ENCODE measurements at regions not wholly inside any gene's neighbourhood (a gene's known extent, or its start where the extent isn't known, plus 50 kb on each side); places are given as distances from the start of the nearest gene placed in this dataset.
"Not testable (repeated sequence)": the region's sequence is repeated elsewhere in the genome, so short reads cannot be mapped to it uniquely, and the experiment has no call there.

DNA sequence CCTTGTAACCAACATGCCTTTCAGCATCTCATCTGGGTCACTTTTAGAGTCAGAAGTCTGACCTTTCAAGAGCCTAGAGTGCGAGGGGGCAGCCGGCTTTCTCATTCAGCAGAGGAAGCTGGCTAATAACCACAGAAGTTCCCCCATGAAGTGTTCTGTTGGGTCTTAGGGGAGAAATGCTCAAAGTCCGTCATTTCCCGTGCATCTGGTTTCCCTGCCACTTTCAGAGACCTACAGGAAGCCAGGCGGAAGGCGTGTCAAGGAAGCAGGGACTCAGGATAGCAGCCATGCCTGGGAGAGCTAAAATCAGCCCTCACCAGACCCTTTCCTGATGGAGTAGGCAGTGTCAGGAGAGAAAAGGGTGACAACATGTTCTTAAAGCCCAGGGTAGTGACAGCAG is 301.8 kb upstream of the ID2 start:
- no peak for DNase-seq (ENCODE audit: low read depth in 2 of 2)

DNA sequence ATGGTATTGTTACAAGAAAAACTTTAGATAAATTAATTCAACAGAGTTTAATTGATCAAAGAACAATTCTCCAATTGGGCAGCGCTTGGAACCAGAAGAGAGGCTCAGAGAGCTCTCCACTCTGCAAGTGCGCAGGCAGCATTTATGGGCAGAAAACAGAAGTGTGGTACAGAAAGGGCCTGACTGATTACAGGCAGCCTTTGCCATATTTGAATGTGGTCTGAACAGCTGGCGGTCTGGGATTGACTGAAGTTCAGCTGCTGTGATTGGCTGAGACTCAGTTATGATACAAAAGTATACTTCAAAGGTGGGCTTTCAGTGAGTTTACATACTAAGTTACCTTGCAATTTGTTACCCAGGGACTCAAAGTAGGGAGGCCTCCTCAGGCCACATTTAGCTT is 301.3 kb upstream of the ID2 start:
- no peak for DNase-seq (ENCODE audit: low read depth in 2 of 2)

DNA sequence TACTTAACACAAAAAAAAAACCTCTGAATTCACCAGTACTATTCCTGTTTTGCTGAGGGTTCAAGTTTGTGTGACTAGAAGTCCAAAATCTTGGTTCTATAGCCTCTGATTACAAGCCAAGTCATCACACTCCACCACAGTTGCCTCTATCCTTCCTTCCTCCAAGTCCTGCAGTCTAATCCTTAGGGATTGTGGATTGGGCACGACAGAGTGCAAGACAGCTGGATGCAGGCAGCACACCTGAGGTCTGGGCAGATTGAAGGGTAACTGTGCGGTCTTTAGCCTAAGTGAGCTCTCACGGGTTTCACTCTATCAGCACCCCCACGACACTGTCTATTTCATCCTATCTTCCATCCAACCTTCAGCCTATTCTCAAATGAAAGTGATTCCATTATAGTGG is 299.4 kb upstream of the ID2 start:
- no peak for DNase-seq (ENCODE audit: low read depth in 2 of 2)

DNA sequence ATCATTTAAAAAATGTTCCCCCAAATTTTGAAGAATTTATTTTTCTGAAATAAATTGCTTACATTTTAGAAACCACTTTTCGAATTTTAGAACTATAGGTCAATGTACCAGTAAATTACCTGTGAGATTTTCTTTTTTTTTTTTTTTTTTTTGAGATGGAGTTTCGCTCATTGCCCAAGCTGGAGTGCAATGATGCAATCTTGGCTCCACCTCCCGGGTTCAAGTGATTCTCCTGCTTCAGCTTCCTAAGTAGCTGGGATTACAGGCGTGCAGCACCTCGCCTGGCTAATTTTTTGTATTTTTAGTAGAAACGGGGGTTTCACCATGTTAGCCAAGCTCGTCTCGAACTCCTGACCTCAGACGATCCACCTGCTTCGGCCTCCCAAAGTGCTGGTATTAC is 295.1 kb upstream of the ID2 start:
- not testable (repeated sequence) for DNase-seq (ENCODE audit: low read depth in 2 of 2)

DNA sequence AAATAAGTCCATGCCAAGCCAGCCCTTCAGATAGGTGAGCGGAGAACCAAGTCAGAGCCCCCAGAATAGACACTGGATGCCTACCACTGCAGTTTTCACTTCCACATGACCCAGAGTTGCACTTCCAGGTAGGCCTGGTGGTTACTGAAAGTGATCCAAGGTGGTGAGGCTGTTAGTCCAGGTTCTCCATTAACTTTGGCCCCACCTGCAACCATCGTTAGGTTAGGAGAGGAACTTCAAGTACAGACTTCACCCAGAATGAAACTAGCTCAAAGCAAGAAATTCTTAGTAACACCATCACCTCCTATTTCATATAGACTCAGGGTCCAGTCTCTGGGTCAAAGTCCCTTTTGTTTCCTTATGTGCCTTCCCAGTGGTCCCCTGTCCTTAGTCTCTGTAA is 293.1 kb upstream of the ID2 start:
- no peak for DNase-seq (ENCODE audit: low read depth in 2 of 2)

DNA sequence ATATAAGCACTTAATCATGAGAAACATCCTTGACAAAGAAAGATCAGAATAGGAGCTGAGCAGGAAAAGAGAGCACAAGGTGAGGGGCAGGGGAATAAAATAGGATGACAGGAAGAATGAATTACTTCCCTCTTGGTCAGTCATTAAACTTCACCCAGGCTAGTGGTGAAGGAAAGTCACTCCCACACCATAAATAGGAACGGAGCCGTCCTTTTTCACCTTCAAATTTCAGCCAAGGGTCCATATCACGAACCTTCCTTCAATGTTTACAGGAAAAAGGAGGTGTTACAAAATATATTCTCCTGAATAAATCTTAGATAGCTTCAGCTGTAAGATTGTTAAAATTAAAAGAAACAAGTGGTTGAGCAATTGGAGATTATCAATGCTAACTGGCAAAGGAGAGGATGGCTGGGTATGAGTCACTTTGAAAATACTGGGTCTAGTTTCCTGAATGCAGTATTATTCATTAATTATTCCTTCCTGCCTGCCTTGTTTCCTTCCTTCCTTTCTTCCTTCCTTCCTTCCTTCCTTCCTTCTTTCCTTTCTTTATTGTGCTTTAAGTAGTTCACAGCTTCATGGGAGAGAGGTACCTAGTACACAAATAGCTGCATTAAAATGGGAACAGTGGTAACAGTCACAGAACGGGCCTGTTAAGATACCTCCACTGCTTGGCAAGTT is 292.3 kb upstream of the ID2 start:
- DNase-seq (ENCODE audit: low read depth in 2 of 2), result no peak

DNA sequence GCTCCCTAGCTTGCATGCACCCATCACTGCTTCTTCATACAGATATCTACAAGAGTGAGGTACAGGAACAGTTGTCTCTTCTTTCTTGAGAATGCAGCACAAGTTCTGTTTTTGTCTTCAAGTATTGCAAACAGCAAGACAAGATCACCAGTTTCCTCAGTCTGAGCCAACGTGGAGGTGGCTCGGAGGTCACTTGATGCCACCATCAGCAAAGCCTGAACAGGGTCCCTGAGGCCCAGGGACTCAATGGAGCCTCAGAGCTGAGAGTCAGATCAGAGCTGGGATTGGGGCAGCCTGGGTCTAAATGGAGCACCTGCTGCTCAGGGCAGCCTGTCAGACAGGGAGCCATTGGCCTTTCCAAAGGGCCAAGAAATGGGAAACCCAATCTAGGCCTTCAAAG is 290.7 kb upstream of the ID2 start:
- no peak for DNase-seq (ENCODE audit: low read depth in 2 of 2)

DNA sequence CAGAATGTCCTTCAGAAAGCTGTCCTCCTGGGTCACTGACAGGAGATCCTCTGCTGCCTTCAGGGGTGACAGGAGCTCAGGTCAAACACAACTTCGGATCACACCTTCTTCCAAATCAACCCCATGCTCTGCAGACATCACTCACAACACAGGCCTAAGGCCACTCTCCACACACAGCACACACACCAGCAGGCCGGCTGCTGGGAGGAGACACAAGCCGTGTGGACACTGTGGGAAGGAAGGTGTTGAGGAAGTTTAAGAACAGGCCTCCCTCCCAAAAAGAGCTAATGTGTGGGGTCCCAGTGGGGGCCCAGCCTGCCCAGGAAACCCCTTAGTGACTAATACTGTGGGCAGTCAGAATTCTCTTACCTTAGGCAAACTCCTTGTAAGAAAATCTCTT is 290.3 kb upstream of the ID2 start:
- DNase-seq (ENCODE audit: low read depth in 2 of 2), result no peak

DNA sequence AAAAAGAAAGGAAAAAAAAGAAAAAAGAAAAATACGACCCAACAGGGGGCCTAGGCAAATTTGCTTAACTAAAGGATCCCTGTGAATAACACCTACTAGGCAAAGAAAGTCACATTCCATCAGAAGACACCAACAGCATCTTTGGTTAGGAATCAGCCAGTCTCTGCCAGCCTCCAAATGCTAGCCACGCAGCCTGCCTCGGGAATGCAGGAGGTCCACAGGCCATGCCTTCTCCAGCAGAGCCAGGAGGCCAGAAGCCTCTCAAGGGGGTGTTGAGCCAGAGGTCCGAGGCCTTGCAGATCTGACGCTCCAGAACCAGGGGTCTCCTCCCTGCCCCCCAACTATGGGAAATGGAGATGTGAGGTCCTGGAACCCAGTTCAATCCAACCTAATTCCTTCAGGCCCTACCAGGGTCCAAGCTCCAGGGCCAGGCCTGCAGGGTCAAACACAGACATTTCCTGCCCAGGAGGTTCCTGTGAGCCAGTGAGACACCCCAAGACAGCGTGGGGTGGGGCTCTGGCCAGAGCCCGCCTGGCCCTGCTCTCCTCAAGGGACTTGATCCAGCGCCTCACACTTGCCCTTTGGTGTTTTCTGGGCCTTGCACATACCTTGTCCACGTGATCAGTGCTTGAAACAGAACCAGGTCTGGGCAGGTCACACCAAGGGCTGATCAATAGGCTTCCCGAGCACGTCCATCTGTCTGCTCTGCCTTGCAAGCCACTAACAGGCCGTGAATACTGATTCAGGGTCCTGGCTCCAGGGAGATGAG is 289.6 kb upstream of the ID2 start:
- no peak for DNase-seq (ENCODE audit: low read depth in 2 of 2)

DNA sequence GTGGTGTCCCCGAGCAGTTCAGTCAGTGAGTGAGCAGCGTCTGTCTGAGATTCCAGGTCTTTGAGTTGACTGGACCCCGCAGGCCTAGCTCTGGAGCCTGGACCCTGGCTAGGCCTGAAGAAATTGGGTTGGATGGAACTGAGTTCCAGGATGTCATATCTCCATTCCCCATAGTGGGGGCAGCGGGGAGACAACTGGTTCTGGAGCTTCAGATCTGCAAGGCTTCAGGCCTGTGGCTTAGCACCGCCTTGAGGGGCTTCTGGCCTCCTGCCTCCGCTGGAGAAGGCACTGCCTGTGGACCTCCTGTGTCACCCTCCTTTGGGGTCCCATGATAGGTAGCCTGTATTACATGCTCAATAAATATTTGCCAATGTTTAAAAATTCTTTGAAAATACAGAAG is 288.4 kb upstream of the ID2 start:
- no peak for DNase-seq (ENCODE audit: low read depth in 2 of 2)

DNA sequence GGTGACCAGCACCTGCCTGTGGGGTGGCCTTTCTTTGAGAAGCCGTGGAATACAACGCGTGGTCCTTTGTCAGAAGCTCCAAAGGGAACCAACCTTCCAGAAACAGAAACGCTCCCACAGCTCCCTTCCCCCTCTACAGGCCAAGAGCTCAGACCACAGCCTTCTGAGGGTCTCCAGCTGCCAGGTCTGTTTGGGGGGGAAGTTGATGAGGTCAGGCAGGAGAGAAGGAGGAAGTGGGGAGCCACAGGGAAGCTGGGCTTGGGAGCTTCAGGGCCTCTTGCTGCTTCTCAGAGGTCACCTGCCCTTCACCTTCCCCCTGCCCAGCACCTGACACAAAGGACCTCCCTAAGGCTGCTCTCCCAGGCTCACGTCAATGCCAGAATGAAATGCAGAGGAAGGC is 287.7 kb upstream of the ID2 start:
- DNase-seq (ENCODE audit: low read depth in 2 of 2), result no peak

DNA sequence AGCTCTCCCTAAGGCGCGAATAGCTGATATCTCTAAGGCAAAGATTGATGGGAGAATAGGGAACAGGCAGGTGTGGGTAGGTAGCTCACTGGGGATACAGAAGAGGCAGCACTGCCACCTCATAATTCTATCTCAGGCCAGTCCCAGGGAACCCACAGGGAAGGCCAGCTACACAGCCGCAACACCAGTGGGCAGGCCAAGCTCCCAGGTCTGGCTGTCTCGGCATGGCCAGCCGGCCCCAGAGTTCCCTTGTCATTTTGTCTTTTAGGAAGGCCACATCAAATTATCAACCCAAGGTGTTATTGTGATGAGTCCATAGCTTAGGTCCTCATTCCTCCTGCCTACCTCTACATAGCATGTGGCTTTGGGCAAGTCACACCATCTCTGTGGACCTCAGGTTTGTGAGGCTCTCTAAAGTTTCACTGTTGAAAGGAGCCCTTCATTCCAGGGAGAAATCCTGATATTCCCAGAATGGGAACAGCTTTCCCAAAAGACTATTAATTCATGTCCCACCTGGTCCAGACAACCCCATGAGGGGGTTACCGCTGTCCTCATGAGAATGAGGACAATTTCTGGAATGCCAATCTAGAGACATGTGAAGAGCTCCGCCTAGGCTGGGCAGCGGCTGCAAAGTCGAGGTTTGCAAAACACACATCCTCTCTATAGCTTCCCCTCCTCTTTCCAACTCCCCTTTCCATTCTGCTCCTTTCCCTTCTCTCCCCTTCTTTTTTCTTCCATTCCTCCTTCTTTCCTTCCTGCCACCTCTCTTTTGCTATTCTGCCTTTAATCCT is 287.1 kb upstream of the ID2 start:
- no peak for DNase-seq (ENCODE audit: low read depth in 2 of 2)

DNA sequence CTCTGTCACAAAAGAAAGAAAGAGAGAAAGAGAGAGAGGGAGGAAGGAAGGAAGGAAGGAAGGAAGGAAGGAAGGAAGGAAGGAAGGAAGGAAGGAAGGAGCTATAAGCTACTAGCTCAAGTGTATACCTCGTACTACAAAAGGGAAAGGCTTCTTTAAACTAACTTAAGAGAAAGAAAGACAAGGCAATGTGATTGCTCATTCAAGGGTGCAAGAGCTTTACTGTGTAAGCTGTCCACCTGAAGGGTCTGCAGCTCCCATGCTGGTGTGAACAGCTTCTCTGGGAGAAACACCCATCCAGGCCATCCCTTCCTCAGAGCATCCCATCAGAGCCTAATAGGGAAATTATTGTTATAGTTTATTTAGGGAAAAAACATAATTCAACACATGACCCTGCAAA is 286.1 kb upstream of the ID2 start:
- DNase-seq (ENCODE audit: low read depth in 2 of 2), result no peak

DNA sequence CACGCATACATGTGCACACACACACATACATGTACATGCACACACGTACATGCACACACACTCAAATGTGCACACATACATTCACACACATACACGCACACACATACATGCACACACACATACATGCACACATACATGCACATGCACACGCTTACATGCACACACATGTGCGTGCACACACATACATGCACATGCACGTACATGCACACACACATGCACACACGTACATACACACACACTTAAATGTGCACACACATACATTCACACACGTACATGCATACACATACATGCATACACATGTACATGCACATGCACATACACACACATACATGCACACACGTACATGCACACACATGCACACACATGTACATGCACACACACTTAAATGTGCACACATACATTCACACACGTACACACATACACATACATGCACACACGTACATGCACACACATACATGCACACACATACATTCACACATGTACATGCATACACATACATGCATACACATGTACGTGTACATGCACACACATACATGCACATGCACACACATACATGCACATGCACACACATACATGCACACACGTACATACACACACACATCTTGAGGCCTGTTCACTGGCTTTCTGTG is 283.7 kb upstream of the ID2 start:
- no peak for DNase-seq (ENCODE audit: low read depth in 2 of 2)

DNA sequence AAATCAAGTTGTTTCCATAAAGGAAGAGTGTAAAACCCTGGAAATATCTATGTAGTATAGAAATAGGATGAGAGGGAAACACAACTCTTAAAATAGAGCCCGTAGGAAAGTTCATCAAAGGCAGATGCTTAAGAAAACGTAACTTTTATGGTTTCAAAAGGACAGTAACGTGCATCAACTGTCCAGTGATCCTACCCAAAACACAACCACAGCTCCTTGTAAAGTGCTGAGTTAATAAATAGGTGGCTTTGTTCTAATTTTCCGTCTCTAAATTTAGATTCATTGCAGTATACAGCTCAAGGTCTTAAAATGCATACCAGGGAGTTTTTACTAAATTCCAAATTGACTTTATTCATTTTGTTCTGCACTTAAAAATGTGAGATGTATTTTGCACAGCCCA is 282.1 kb upstream of the ID2 start:
- no peak for DNase-seq (ENCODE audit: low read depth in 2 of 2)

DNA sequence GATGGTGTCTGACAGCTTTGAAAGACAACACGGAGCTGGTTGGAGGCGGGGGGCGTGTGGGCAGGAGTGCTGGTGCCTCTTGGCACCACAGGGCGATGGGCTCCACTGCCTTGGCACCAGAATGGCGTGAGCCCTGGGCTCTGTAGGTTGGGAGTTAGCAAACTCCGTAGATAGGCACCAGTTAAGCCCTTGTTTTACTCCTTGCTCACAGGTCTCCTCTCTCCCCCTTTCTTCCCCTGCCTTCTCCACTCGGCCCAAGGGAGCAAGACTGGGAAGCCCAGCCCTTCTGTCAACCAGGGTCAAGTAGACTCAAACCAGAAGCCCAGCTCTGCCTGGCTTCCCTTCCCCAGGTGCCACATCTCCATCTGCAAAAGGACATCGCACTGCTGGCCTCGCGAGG is 281.7 kb upstream of the ID2 start:
- no peak for DNase-seq (ENCODE audit: low read depth in 2 of 2)

DNA sequence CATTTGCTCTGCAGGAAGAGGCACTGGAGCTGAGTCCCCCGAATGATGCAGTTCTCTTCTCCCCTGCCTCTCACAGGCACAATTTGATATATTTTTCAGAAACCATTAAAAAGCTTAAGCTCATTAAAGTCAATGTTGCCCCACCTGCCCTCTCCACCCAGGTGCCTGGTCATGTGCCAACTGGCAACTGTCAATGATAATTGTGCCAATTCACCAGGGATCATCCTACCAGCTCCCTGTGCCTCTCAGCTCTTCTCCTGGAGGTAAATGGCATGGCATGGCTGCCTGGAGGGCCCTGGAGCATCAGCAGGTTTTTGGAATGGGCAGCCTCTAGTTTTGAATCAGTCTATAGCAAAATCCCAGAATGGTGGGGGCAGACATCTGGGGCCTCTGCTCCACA is 279.6 kb upstream of the ID2 start:
- no peak for DNase-seq (ENCODE audit: low read depth in 2 of 2)

DNA sequence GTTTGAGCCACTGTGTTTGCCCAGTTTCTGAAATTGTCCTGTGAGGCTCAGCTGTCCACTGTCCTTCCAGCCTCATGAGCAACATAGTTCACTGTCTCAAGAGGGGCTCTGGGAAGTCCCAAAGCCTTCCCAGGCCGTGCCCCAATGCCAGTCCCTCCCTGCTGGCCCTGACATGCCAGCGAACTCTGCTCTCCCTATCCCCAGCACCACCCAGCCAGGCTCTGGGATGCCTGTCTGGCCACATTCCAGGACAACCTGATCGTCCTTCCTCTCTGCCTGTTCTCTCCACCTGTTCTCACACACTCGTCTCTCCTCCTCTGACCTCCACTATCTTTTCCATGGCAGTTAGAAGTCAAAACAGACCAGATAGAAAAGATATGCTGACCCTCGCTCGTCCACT is 278.0 kb upstream of the ID2 start:
- DNase-seq (ENCODE audit: low read depth in 2 of 2), result no peak

DNA sequence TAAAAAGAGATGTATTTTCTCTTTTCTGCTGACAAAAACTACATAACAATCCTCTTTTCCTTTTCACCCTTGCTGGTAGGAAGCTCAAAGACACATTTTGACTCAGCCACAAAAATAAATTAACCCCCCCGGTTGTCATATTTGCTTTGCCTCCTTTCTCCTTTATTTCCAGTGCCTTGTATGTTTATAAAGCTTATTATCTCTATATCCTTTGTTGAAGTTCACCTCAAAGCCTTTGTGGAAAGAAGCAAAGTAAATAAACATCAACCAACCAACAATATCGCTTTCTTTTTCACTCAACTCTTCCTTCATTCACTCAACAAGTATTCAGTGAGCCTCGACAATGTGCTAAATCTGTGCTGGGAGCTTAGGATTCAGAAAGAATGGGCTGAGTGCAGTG is 276.5 kb upstream of the ID2 start:
- no peak for DNase-seq (ENCODE audit: low read depth in 2 of 2)

DNA sequence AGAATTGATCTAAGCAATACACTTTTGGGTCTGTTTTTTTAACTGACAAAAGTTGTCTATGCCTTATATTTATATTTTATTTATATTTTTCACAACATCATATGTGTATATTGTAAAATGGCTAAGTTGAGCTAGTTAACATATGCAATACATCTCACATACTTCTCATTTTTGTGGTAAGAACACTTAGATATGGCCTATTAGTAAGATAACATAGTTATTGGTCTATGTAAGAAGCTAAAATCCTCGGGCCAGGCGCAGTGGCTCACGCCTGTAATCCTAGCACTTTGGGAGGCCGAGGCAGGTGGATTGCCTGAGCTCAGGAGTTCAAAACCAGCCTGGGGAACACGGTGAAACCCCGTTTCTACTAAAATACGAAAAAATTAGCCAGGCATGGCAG is 275.6 kb upstream of the ID2 start:
- no peak for DNase-seq (ENCODE audit: low read depth in 2 of 2)

DNA sequence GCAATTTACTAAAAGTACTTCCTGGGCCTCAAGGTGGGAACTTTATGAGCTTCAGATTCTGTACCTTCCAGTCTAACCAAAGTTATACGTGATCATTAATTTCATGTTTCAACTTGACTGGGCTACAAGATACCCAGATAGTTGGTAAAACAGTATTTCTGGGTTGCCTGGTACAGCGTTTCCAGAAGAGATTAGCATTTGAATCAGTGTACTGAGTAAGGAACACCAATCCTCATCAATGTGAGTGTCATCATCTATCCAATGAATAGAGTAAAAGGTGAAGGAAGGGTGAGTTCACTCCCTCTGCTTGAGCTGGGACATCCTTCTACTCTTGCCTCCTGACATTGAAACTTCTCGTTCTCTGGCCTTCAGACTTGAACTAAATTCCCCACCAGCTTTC is 274.5 kb upstream of the ID2 start:
- no peak for DNase-seq (ENCODE audit: low read depth in 2 of 2)
